GM12892 (cell line): ENCODE measurements at regions not wholly inside any gene's neighbourhood (a gene's known extent, or its start where the extent isn't known, plus 50 kb on each side); places are given as distances from the start of the nearest gene placed in this dataset.
"Not testable (repeated sequence)": the region's sequence is repeated elsewhere in the genome, so short reads cannot be mapped to it uniquely, and the experiment has no call there.

Source experiments
- POLR2A ChIP-seq: IDR thresholded peaks from 2 replicates; pipeline ENCODE4 v1.6.1; 2011; ENCODE audit warnings: low read depth, low read length, control low read depth
- TAF1 ChIP-seq: IDR thresholded peaks from 2 replicates; pipeline ENCODE4 v1.6.1; 2011; ENCODE audit warnings: low read depth, mild to moderate bottlenecking, control low read depth, low read length, borderline replicate concordance

- not testable (repeated sequence) for TF ChIP-seq TAF1, POLR2A
These were observed 343.4 kb upstream of the PLGLB1 start for GRCh38 chr2:87365038-87365437.
